B cell (primary cell): ENCODE measurements at regions not wholly inside any gene's neighbourhood (a gene's known extent, or its start where the extent isn't known, plus 50 kb on each side); places are given as distances from the start of the nearest gene placed in this dataset.

Experiments used
- ATAC-seq: fragments of 200-7000 bp; cut with Tn5 transposase; one replicate; pipeline ENCODE4 v1.10.0; 2021; ENCODE audit warnings: low read depth, mild to moderate bottlenecking, moderate number of reproducible peaks, moderate library complexity
- CTCF ChIA-PET: fragments of 350-600 bp; sonication (Branson Sonifier 250); formaldehyde crosslinking; loops from one replicate; lab custom pipeline; 2021; ENCODE audit warnings: antibody characterized with exemption, inconsistent platforms; lab: Charles Lee
- POLR2A ChIA-PET: fragments of 350-600 bp; sonication (Branson Sonifier 250); formaldehyde crosslinking; loops from one replicate; lab custom pipeline; 2021; ENCODE audit warnings: antibody characterized with exemption; lab: Charles Lee
- DNase-seq: peaks from one replicate; pipeline ENCODE4 v3.0.0; 2013
- H2AFZ ChIP-seq: 2 replicates; pipeline ENCODE4 v1.6.1; 2012; ENCODE audit warnings: mild to moderate bottlenecking, low read depth, low read length; ENCODE audit not compliant: insufficient read depth, poor library complexity, severe bottlenecking
- H3K27ac ChIP-seq, 2 donors: 1 replicate in 1 of 2; 2 replicates in 1 of 2; pipeline ENCODE4 v1.5.1; 2012 to 2013; ENCODE audit warnings: low read length in 2 of 2, mild to moderate bottlenecking in 2 of 2, moderate library complexity in 1 of 2
- H3K27me3 ChIP-seq, 4 experiments: fragments of 200-600 bp in 1 of 4; sonication (generic) in 1 of 4; replicated peaks in 1 of 4; 1 replicate in 2 of 4; 2 replicates in 2 of 4; pipeline versions ENCODE4 v1.6.1 to v1.7.0; 2013 to 2016; ENCODE audit warnings: low read length in 3 of 4, mild to moderate bottlenecking in 2 of 4, mixed read lengths in 1 of 4, moderate library complexity in 1 of 4; ENCODE audit not compliant: insufficient read depth in 4 of 4, control insufficient read depth in 3 of 4; ENCODE audit errors: control extremely low read depth in 1 of 4
- H3K36me3 ChIP-seq, 2 experiments: replicated peaks in 1 of 2; 1 replicate in 1 of 2; 2 replicates in 1 of 2; pipeline versions ENCODE4 v1.6.1 to v1.7.1; 2013; ENCODE audit warnings: low read length in 1 of 2; ENCODE audit not compliant: insufficient read depth in 2 of 2, control insufficient read depth in 1 of 2; ENCODE audit errors: control extremely low read depth in 1 of 2, extremely low read depth in 1 of 2
- H3K4me1 ChIP-seq, 2 donors: fragments of 200-600 bp in 1 of 2; sonication (generic) in 1 of 2; 1 replicate in 1 of 2; 2 replicates in 1 of 2; pipeline versions ENCODE4 v1.5.1 to v1.6.1; 2013 to 2017; ENCODE audit warnings: low read length in 2 of 2; ENCODE audit not compliant: control insufficient read depth in 2 of 2, insufficient read depth in 2 of 2
- H3K4me2 ChIP-seq: replicated peaks from 2 replicates; pipeline ENCODE3; 2012; ENCODE audit warnings: mild to moderate bottlenecking, low read depth, low read length; ENCODE audit not compliant: poor library complexity, severe bottlenecking
- H3K4me3 ChIP-seq, 5 experiments: fragments of 200-600 bp in 1 of 5; sonication (generic) in 1 of 5; 1 replicate in 3 of 5; 2 replicates in 2 of 5; pipeline versions ENCODE4 v1.5.1 to v1.7.0; 2011 to 2016; ENCODE audit warnings: low read length in 4 of 5, mild to moderate bottlenecking in 4 of 5, low read depth in 2 of 5, control low read depth in 1 of 5, moderate library complexity in 1 of 5; ENCODE audit not compliant: insufficient read depth in 1 of 5; ENCODE audit errors: control extremely low read depth in 1 of 5, extremely low read depth in 1 of 5
- H3K79me2 ChIP-seq: fragments of 200-600 bp; sonication (generic); one replicate; pipeline ENCODE4 v1.6.0; 2016; ENCODE audit warnings: low read length; ENCODE audit not compliant: control insufficient read depth, insufficient read depth
- H3K9ac ChIP-seq: fragments of 200-600 bp; sonication (generic); 2 replicates; pipeline ENCODE4 v1.6.1; 2017; ENCODE audit warnings: mild to moderate bottlenecking, low read length, moderate library complexity
- H3K9me3 ChIP-seq, 3 donors: one replicate each; pipeline versions ENCODE4 v1.6.1 to v1.7.1; 2013; ENCODE audit warnings: low read length in 2 of 3; ENCODE audit not compliant: control insufficient read depth in 2 of 3, insufficient read depth in 1 of 3; ENCODE audit errors: control extremely low read depth in 1 of 3
- H4K20me1 ChIP-seq: 2 replicates; pipeline ENCODE4 v1.6.0; 2012; ENCODE audit warnings: mild to moderate bottlenecking, low read length; ENCODE audit not compliant: insufficient read depth, control insufficient read depth, poor library complexity, severe bottlenecking
- H3K27ac Mint-ChIP-seq: one replicate; pipeline ENCODE4 v1.8.0; 2021; ENCODE audit warnings: mixed read lengths
- H3K27me3 Mint-ChIP-seq: one replicate; pipeline ENCODE4 v1.8.0; 2021; ENCODE audit warnings: mixed read lengths
- H3K4me1 Mint-ChIP-seq: one replicate; pipeline ENCODE4 v1.8.0; 2021; ENCODE audit warnings: mixed read lengths
- H3K4me3 Mint-ChIP-seq: one replicate; pipeline ENCODE4 v1.8.0; 2021; ENCODE audit warnings: mixed read lengths
- H3K9me3 Mint-ChIP-seq: one replicate; pipeline ENCODE4 v1.8.0; 2022; ENCODE audit warnings: mixed read lengths; ENCODE audit not compliant: insufficient read depth
- CTCF ChIP-seq: fragments of 200-600 bp; IDR thresholded peaks from one replicate; pipeline ENCODE4 v1.8.0; 2022; ENCODE audit warnings: antibody characterized with exemption, mild to moderate bottlenecking
- EZH2 ChIP-seq: IDR thresholded peaks from 2 replicates; pipeline ENCODE4 v1.6.1; 2012; ENCODE audit warnings: borderline replicate concordance, low read depth, mild to moderate bottlenecking, moderate library complexity, low read length; ENCODE audit not compliant: insufficient read depth, poor library complexity, severe bottlenecking
- WGBS: methylation state at CpG from one replicate; pipeline ENCODE4 v1.1.5; 2013; ENCODE audit warnings: missing lambda C conversion rate; ENCODE audit not compliant: insufficient coverage; 5-methylcytosine and 5-hydroxymethylcytosine counted together
- intact Hi-C: fragments of 100-400 bp; cut with micrococcal nuclease; formaldehyde crosslinking; loops from one replicate; pipeline ENCODE4 v1.10.0; 2022

GRCh38 chr18:66795051-66795450 lies 191.2 kb upstream of the CDH19 start:
- ChIA-PET POLR2A (no interaction called here), CTCF (no interaction called here)
- H3K27ac ChIP-seq, result no peak overlapping the region
- Mint-ChIP-seq H3K9me3 (no peaks in the 10 kb centered on the region), H3K4me1 (no peaks in the 10 kb centered on the region), H3K4me3 (no peak overlapping the region), H3K27me3 (no peaks in the 10 kb centered on the region), H3K27ac (no peak overlapping the region)
- no peak overlapping the region for H2AFZ ChIP-seq
- no peak for DNase-seq
- H3K9me3 ChIP-seq, result no peaks in the 10 kb centered on the region
- no peak for ATAC-seq
- H3K79me2 ChIP-seq, result no peaks in the 10 kb centered on the region
- TF ChIP-seq EZH2 (no peak), CTCF (no peak)
- H3K4me1 ChIP-seq, result no peaks in the 10 kb centered on the region
- no peak overlapping the region for H3K4me3 ChIP-seq
- no peaks in the 10 kb centered on the region for H4K20me1 ChIP-seq
- H3K27me3 ChIP-seq, result no peaks in the 10 kb centered on the region
- intact Hi-C loops, result no loop called here
- no peak overlapping the region for H3K4me2 ChIP-seq
- WGBS, result no CpG with 5 or more reads among the region's 3 CpGs
- H3K9ac ChIP-seq, result no peak overlapping the region
- H3K36me3 ChIP-seq, result no peaks in the 10 kb centered on the region

GRCh38 chr18:66792466-66792865 lies 188.6 kb upstream of the CDH19 start:
- intact Hi-C loops, result no loop called here
- H4K20me1 ChIP-seq, result no peaks in the 10 kb centered on the region
- TF ChIP-seq CTCF, result no peak
- no peak for TF ChIP-seq EZH2
- no peak overlapping the region for H3K9ac ChIP-seq
- Mint-ChIP-seq H3K27me3 (no peaks in the 10 kb centered on the region), H3K27ac (no peak overlapping the region), H3K9me3 (no peaks in the 10 kb centered on the region), H3K4me1 (no peaks in the 10 kb centered on the region), H3K4me3 (no peak overlapping the region)
- no peak overlapping the region for H3K27ac ChIP-seq
- H3K9me3 ChIP-seq, result no peaks in the 10 kb centered on the region
- no peak overlapping the region for H3K4me3 ChIP-seq
- ATAC-seq, result no peak
- no peak for DNase-seq
- H3K4me1 ChIP-seq, result no peaks in the 10 kb centered on the region
- CTCF ChIA-PET, result no interaction called here
- H3K4me2 ChIP-seq, result no peak overlapping the region
- no peaks in the 10 kb centered on the region for H3K79me2 ChIP-seq
- no peaks in the 10 kb centered on the region for H3K27me3 ChIP-seq
- H3K36me3 ChIP-seq, result no peaks in the 10 kb centered on the region
- WGBS, result 63% methylated on average over 1 of the region's 3 CpGs
- H2AFZ ChIP-seq, result no peak overlapping the region
- POLR2A ChIA-PET, result no interaction called here
